GM06990 (cell line): ENCODE measurements at regions not wholly inside any gene's neighbourhood (a gene's known extent, or its start where the extent isn't known, plus 50 kb on each side); places are given as distances from the start of the nearest gene placed in this dataset.

Experiments used
- DNase-seq: peaks from one replicate; pipeline ENCODE4 v3.0.0-alpha.2; 2011; ENCODE audit not compliant: insufficient read length; ENCODE audit errors: extremely low read depth
- H3K27me3 ChIP-seq: replicated peaks from 2 replicates; pipeline ENCODE4 v1.6.0; 2011; ENCODE audit warnings: low read length; ENCODE audit not compliant: control insufficient read depth, insufficient read depth
- H3K36me3 ChIP-seq: 2 replicates; pipeline ENCODE4 v1.5.1; 2011; ENCODE audit warnings: low read length; ENCODE audit not compliant: control insufficient read depth, insufficient read depth
- H3K4me3 ChIP-seq: replicated peaks from 2 replicates; pipeline ENCODE4 v1.5.1; 2011; ENCODE audit warnings: low read depth, mild to moderate bottlenecking, control low read depth, low read length
- TF ChIP-seq, protein P1 (sequence below): IDR thresholded peaks from 2 replicates; pipeline ENCODE4 v1.5.1; 2011; ENCODE audit warnings: low read length, control low read depth, mild to moderate bottlenecking, inconsistent platforms; ENCODE audit not compliant: insufficient read depth, poor library complexity, severe bottlenecking

DNA sequence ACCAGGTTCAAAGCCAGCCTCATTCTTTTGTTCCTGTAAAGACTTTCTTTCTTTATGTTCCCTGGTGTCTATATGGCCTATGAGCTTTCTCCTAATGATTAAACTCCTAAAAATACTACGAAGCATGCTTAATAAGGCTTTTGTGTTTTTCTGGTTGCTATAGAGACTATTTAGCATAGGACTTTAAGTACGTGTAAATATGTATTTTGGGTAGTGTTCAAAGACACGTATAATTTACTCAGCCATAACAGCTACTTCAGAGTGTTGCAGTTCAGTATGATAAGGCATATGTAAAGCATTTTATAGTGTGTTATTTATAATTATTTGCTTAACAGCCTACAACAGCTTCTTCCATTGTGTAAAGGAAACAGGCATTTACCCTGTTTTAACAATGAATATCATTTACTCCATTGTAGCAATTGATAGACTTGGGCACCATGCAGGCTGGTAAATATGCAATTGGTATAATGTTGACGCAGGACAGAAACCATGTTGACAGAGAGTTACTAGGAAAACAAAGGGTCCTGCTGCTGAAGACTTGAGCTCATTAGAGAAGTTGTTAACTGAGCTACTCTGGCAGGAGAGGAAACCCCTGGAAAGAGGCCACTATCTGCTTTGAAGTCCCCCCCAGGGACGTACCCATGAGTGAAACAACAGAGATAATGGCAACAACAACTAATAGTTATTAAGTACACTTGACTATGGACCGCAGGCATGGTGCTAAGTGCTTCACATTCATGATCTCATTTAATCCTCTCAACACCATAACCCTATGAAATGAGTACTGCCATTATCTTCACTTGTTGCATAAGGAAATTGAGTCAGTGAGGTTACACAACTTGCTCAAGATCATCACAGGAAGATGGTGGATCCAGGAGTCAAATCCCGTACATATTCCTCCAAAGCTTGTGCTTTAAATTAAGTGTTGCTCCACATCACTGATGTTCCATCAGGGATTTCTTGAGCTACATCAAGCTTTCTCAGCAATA, 342.2 kb upstream of the DYNLRB2 start:
- TF ChIP-seq, protein P1, sequence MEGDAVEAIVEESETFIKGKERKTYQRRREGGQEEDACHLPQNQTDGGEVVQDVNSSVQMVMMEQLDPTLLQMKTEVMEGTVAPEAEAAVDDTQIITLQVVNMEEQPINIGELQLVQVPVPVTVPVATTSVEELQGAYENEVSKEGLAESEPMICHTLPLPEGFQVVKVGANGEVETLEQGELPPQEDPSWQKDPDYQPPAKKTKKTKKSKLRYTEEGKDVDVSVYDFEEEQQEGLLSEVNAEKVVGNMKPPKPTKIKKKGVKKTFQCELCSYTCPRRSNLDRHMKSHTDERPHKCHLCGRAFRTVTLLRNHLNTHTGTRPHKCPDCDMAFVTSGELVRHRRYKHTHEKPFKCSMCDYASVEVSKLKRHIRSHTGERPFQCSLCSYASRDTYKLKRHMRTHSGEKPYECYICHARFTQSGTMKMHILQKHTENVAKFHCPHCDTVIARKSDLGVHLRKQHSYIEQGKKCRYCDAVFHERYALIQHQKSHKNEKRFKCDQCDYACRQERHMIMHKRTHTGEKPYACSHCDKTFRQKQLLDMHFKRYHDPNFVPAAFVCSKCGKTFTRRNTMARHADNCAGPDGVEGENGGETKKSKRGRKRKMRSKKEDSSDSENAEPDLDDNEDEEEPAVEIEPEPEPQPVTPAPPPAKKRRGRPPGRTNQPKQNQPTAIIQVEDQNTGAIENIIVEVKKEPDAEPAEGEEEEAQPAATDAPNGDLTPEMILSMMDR: no peak
- Histone ChIP-seq H3K36me3 (no peaks in the 10 kb centered on the region), H3K4me3 (no peak overlapping the region), H3K27me3 (no peaks in the 10 kb centered on the region; the same call in 1 of the 2 replicates)
- DNase-seq: no peak

DNA sequence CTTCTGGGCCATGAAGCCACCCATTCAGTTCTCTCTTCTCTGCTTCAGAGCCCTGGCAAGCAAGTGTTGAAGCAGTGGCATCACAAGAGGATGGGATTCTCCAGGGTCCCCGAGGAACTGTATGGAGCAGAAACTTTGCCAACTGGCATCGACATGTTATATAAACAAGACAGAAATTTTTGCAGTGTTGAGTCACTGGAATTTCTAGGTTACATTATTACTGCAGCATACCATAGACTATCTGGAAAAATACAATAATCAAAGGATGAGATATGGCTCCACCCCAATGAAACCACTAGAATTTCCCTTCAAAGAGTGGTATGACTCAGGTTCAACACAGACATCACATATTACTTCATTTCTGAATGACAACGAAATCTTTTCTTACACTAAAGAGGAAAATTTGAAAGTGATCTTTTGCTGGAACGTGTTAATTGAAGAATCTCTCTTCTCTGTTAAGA, 343.0 kb upstream of the DYNLRB2 start:
- Histone ChIP-seq H3K36me3 (no peaks in the 10 kb centered on the region), H3K4me3 (no peak overlapping the region), H3K27me3 (no peaks in the 10 kb centered on the region; the same call in 1 of the 2 replicates)
- DNase-seq: no peak
- TF ChIP-seq, protein P1: no peak

DNA sequence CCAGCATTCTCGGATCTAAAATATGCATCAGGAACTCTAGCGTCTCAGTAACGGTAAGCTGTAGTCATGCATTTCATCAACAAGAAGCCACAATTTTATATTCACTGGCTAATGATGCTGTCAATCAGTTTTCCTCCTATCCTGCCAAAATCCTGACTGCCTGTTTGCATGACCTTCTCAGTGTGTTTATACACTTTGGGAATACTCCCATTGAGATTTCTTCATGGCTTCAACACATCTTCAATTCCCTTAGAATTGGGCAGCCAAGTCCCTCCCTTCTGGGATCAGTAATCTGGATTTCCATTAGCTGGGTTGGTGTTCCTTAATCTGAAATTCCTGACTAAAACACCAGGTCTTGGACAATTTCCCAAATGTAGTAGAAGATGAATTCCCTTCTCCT, 348.9 kb upstream of the DYNLRB2 start:
- no peak for DNase-seq
- Histone ChIP-seq H3K4me3 (no peak overlapping the region), H3K27me3 (no peaks in the 10 kb centered on the region), H3K36me3 (no peaks in the 10 kb centered on the region)
- TF ChIP-seq, protein P1: no peak

DNA sequence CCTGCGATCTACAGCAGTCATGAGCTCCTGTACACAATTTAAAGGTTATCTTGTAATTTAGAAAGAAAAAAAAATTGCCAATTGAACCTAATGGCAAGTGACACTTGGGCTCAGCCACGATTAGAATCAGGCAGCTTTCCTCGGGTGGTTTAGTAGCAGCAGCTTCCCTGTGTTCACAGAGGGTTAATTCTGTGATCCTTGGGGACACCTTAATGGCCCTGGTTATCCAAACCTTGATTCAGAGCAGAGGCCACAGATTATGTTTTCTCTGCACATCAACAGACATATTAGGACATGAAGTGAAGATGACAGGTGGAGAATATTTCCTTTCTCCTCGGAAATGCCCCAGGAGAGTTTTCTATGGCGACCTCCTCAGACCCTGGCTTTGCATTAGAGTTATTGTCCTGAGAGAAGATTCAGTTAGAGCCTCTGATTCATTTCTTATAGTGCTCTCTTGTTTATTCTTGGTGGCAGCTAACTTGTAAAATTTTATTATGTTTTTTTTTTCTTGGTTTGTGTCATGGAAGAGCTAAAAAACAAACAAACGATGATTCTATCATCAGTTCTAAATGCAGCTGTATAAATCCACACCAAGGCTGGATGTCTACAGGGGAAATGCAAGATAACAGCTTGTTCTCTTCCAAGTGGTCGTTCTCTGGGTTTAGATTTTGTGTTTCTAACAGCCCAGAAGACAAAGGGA, 351.2 kb upstream of the DYNLRB2 start:
- DNase-seq: no peak
- TF ChIP-seq, protein P1: no peak
- Histone ChIP-seq H3K27me3 (no peaks in the 10 kb centered on the region), H3K36me3 (no peaks in the 10 kb centered on the region), H3K4me3 (no peak overlapping the region)

DNA sequence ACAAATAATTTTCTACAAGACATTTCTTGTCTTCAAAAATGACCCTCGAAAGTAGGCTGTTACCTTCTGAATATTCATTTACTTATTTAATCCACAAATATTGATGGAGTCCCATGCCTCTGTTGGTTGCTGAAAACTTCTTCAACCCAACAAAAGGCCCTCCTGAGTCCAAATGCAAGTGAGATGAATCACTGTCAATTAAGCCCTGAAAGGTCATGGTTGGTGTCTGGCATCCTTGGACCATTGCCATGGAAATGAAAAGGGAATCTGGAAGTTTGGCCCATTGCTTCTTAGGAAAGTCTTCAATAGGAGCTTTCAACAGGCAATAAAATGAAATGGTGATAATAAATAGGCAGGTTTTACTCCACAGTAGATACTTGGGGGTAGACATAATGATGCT, 364.7 kb upstream of the DYNLRB2 start:
- DNase-seq: no peak
- Histone ChIP-seq H3K4me3 (no peak overlapping the region), H3K27me3 (no peaks in the 10 kb centered on the region), H3K36me3 (no peaks in the 10 kb centered on the region)
- TF ChIP-seq, protein P1: no peak
